Tibial nerve (tissue), 4 donors: ENCODE measurements at regions not wholly inside any gene's neighbourhood (a gene's known extent, or its start where the extent isn't known, plus 50 kb on each side); places are given as distances from the start of the nearest gene placed in this dataset.

Source experiments
- EP300 ChIP-seq, 2 donors: sonication (generic); formaldehyde crosslinking; IDR thresholded peaks; one replicate each; pipeline ENCODE4 v1.6.1; 2017; ENCODE audit warnings: antibody characterized with exemption in 2 of 2, mild to moderate bottlenecking in 1 of 2
- POLR2A ChIP-seq, 2 donors: fragments of 450-650 bp; IDR thresholded peaks; one replicate each; pipeline ENCODE4 v1.6.1; 2017; ENCODE audit warnings: antibody characterized with exemption in 2 of 2, mild to moderate bottlenecking in 2 of 2, moderate library complexity in 2 of 2
- TF ChIP-seq, protein P1 (sequence below), 5 experiments: fragments of 200-600 bp in 3 of 5; fragments of 450-650 bp in 2 of 5; sonication (generic) in 3 of 5; IDR thresholded peaks; one replicate each; pipeline ENCODE4 v1.5.1; 2016 to 2019; ENCODE audit warnings: antibody characterized with exemption in 5 of 5, mild to moderate bottlenecking in 3 of 5, moderate library complexity in 2 of 5

DNA sequence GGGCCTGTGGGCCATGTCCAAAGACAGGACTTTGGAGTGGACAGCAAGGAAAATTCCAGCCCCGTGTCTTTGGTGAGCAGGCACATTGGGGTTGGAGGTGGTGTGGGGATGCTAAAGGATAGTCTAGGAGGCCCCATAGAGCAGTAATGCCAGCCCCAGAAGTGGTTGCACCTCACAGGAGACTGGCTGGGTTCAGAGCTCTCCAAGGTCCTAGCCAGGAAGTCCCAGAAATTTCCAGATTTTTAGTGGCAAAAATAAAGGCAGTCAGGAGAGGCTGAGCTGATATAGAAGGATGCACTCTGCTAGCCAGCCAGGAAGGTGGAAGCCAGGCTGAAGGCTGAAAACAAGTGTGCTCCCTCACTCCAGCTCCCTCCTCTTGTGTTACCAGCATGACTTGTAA lies 144.0 kb upstream of the KCND3 start:
- TF ChIP-seq, protein P1, sequence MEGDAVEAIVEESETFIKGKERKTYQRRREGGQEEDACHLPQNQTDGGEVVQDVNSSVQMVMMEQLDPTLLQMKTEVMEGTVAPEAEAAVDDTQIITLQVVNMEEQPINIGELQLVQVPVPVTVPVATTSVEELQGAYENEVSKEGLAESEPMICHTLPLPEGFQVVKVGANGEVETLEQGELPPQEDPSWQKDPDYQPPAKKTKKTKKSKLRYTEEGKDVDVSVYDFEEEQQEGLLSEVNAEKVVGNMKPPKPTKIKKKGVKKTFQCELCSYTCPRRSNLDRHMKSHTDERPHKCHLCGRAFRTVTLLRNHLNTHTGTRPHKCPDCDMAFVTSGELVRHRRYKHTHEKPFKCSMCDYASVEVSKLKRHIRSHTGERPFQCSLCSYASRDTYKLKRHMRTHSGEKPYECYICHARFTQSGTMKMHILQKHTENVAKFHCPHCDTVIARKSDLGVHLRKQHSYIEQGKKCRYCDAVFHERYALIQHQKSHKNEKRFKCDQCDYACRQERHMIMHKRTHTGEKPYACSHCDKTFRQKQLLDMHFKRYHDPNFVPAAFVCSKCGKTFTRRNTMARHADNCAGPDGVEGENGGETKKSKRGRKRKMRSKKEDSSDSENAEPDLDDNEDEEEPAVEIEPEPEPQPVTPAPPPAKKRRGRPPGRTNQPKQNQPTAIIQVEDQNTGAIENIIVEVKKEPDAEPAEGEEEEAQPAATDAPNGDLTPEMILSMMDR (IDR thresholded peaks at IDR 0.05) = no peak
- no peak for TF ChIP-seq POLR2A (IDR thresholded peaks at IDR 0.05)
- no peak for TF ChIP-seq EP300 (IDR thresholded peaks at IDR 0.05)
